Fibroblast of skin of left quadriceps (primary cell): ENCODE measurements at regions not wholly inside any gene's neighbourhood (a gene's known extent, or its start where the extent isn't known, plus 50 kb on each side); places are given as distances from the start of the nearest gene placed in this dataset.
"Not testable (repeated sequence)": the region's sequence is repeated elsewhere in the genome, so short reads cannot be mapped to it uniquely, and the experiment has no call there.

Source experiments
- DNase-seq, 2 experiments: peaks; one replicate each; pipeline ENCODE4 v3.0.0-alpha.2; 2013; ENCODE audit warnings: low read depth in 2 of 2

DNA sequence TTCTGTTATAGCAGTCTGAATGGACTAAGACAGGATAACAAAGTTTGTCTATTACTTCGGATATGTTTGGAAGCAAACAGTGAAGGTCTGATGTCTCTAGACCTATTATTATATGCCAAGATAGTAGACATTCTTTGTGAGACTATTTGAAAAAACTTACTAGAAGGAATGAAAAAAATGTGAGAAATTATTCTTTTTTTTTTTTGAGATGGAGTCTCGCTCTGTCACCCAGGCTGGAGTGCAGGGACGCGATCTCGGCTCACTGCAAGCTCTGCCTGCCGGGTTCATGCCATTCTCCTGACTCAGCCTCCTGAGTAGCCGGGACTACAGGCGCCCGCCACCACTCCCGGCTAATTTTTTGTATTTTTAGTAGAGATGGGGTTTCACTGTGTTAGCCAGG is 690.7 kb upstream of the SLC35B3 start:
- not testable (repeated sequence) for DNase-seq

- no peak for DNase-seq
These were observed 686.2 kb upstream of the SLC35B3 start for GRCh38 chr6:9121549-9121948.

DNA sequence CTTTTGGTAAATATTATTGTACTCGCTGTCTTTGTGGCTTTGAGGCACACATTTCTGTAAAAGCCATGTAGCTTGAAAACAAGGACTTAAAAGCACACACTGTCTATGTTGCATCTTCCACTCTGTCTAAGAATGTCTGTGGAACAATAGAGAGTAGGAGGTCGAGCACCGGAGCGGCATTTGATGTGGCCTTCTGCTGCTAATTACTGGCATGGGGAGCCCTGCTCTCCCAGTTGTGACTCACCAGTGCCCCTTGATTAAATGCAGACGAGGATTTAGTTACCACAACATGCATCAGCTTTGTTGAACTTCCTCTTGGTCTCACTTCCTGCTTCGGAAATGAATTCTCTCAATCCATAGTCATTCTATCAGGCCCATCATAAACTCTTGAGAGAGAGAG is 680.7 kb upstream of the SLC35B3 start:
- DNase-seq, result peak; percentile 67 to 71

DNA sequence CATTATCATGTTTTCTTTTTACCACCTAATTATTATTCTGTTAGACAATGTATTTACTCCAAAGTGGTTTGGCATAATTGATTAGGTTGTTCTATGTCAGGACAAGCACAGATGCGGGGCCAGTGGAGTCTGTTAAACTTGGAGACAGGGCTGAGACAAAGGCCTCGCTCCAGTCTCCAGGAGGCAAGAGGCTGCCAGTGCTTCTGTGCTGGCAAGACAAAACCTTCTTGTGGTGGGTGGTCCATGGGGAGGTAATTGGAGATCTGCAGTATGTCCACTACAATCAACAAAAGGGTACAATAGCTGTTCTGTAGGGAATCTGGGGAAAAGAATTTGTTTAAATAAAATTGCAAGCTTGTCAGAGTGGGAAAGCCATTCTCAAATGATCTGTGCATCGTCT is 677.2 kb upstream of the SLC35B3 start:
- DNase-seq, result no peak

DNA sequence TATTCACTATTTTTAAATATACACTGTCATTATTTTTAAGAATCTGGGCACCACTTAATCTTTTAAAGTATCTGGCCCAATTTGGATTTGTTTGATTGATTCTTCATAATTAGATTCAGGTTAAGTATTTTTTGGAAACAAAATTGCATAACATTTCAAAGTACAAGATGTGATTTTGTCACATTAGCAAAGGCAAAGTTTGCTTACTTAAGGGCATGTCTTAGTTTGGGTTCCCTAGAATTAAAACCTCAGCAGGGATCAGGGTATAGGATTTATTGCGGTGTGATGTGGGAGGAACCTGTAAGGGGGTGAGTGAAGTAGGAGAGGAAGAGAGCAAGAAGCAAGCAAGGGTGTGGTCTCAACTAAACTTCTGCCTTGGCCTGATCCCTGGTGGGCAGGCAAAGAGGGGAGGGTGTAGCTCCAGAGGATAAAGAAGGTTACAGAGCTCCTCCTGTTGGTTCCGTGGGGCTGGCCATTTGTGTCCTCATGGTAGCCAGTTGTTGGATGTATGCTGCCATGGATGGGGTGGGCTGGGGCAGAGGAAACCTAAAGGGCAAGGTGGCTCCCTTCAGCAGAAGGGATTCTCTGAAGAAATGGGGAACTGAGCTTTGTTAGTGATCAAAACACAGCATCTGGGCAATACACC is 668.7 kb upstream of the SLC35B3 start:
- no peak for DNase-seq

GRCh38 chr6:9101920-9102319 is 666.6 kb upstream of the SLC35B3 start:
- DNase-seq, result no peak

GRCh38 chr6:9100869-9101580 is 665.7 kb upstream of the SLC35B3 start:
- DNase-seq, result no peak

DNA sequence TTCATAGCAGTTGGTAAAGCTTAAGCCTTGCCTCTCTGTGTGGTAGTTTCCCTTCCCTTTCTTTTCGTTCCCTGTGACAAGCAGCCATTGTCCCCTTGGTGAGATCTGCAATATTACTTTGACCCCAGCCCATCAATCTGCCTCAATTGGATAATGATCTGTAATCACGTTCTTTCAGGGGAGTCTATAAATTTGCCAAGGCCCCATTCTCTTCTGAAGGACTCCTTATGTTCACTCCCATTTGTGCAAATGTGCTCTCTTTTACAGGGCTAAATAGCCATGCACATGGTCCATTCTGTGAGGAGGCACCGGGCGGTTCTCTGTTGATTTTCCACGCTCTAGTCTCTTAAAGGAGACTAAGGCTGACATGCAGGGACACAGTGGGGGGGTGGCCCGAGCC is 660.4 kb upstream of the SLC35B3 start:
- DNase-seq, result no peak

DNA sequence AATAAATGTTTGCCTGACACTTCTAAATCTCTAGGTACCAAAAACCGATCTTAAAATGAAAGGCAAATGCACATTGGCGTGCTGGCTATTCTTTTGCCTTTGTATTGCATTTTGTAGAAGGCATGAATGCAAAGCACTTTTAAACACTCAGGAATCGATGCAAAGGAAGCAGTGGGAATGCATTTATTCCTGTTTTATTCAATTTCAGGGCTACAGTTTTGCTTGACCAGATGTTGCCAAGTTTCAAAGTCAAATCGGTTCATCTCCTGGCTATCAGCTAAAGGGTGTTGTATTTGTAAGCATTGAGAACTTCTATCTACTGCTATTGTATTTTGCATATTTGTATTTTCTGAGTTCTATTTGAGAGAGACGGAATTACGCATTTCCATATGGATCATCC is 659.8 kb upstream of the SLC35B3 start:
- DNase-seq, result no peak

- no peak for DNase-seq
These were observed 654.4 kb upstream of the SLC35B3 start for GRCh38 chr6:9089724-9090123.

GRCh38 chr6:9087470-9087869 is 652.1 kb upstream of the SLC35B3 start:
- DNase-seq, result no peak

GRCh38 chr6:9086331-9086730 is 651.0 kb upstream of the SLC35B3 start:
- DNase-seq, result no peak

DNA sequence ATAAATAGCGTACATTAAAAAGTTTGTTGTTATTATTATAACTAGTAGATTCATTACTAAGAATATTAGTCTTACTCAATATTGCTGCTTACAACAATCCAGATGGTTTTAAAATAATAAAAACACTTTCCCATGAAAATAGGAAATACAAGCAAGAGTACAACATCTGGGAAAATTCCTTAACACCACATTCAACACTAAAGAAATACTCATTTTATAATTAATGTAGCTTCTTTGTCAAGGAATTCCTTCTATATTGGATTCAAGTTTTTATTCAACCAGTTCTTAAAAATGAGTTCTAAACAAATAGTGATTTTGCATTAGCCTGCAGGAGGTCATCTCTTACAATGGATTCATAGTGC is 650.3 kb upstream of the SLC35B3 start:
- DNase-seq, result no peak

DNA sequence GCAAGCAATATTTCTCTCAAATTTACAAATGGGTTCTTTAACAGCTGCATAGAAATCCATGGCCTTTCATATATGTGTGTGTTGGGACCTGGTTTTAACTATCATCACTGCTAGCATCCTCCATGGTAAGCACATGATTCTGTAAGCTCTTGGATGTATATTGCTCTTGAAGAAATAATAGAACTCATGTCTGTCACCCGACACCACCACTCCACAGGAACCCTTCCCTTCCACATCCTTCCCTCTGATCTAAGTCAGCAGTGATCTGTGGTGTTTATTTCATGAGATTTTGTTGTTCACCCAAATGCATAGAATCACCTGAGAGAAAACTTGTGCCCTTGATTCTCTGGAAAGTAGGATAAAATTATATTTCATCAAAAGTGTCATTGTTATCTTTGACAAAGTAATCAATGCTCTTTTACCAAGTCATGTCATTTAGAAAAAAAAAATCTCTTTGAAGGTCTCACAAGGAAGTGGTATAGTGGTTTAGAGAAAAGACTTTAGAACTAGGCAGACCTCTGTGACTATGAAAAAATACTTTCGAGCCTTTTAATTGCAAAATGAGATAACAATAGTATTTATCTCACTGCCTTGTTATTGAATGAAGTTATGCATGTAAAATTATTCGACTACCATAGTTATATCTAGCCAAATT is 649.8 kb upstream of the SLC35B3 start:
- no peak for DNase-seq

DNA sequence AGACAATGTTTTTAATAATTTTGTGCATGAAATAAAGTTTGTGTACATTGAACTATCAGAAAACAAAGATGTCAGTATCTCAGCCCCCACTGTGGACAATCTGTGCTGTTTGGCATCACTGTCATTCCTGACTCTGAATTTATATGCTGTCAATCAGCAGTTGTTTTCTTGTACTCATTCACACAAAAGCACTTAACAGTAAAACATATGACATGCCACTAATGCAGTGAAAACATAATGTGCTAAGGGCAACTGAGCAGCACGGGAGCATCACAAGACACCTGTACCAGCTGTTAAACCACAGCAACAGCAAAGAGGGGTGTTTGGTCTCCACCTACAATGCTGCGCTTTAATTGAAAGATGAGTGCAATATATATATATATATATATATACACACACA is 647.8 kb upstream of the SLC35B3 start:
- DNase-seq, result no peak

DNA sequence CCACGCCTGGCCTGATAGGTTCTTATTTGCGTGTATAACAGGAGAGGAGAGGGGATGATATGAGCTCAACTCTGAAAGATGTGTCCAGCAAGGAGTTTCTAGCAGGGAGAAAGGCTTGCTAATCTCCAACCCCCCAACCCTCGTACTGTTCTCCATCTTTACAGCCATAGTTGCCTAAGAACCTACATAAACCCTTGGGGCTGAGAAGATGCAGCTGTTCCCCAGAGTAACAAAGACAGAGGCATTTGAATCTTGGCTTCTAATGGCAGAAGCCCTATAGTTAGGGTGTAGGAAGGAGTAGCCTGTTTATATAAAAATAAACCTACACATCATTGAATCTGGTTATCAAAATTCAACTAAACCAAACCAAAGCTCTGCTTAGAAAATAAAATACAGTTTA is 631.4 kb upstream of the SLC35B3 start:
- no peak for DNase-seq

DNA sequence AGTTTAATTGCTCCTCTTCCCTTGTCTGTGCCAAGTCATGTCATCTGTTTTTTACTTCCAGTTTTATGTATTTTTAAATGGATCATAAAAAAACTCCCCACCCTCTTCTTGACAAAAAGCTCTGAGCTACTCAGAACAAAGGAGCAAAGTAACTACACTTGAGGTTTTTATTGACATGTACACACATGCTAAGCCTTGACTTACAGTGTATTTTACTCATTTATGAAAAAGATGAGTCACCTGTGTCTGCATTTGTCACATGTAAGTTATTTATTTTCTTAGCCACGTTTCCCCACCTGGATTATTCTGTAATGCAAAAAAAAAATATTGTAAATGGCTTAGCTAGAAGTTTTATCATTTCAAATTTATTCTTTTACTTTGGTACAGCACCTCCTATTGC is 628.8 kb upstream of the SLC35B3 start:
- DNase-seq, result no peak

- DNase-seq, result no peak
These were observed 627.3 kb upstream of the SLC35B3 start for GRCh38 chr6:9062596-9062995.

- no peak for DNase-seq
These were observed 622.6 kb upstream of the SLC35B3 start for GRCh38 chr6:9057937-9058336.

DNA sequence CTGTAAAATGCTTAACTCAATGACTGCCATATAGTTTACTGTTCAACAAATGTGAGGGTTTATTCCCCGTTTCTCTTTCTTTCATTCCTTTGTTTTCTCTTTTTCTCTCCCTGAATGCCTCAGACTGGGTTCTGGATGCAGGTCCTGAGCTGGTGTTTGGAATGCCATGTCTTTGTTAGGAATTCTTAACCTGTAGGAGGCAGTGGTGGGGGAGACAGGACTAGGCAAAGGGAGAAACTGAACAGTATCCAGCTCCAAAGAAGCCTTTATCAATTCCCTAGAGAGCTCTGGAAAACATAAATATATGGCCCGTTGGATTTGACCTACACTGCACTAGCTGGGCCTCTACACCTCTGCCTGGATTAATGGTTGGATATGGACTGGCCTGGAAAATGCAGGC is 621.2 kb upstream of the SLC35B3 start:
- DNase-seq, result no peak

DNA sequence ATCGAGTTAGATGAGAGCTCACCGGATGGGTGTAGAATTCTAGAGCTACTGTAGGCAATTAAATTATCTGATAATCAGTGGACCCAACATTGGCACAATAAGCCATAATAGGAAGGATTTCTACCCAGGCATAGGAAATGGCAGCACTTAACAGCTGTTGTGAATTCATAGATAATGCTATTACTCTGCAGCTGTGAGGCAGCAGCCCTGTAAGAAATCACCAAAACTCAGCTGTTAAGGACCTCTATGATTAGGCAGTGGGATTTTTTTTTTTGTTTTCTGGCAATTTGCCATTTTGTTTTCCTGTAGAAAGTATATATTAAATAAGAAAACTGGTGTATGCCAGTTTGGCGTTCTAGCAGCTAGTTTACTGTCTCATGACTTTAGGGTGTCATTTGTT is 609.1 kb upstream of the SLC35B3 start:
- no peak for DNase-seq

DNA sequence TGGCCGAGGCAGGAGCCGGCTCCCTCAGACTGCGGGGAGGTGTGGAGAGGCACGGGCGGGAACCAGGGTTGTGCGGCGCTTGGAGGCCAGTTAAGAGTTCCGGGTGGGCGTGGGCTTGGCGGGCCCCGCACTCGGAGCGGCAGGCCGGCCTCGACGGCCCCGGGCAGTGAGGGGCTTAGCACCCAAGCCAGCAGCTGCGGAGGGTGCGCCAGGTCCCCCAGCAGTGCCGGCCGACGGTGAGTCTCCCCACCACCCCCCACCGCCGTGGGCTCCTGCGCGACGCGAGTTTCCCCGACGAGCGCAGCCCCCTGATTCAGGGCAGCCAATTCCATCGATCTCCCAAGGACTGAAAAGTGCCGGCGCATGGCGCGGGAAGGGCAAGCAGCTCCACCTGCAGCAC is 605.4 kb upstream of the SLC35B3 start:
- no peak for DNase-seq

DNA sequence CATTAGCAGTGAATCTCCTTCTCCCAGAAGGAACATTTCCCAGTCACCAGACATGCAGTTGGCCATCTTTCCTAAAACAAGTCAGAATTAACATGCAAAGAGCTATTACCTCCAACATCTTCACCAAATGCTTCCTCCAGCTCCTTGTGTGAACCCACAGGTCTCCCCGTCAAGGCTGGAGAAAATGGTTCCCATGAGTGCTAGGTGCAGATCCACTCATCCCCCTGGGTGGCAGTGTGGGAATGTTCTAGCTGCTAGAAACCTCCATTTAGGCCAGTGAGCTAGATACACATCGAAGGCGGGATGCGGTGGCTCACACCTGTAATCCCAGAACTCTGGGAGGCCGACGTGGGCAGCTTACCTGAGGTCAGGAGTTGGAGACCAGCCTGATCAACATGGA is 603.9 kb upstream of the SLC35B3 start:
- no peak for DNase-seq
